IPS-NIHi7 (cell line): ENCODE measurements at regions not wholly inside any gene's neighbourhood (a gene's known extent, or its start where the extent isn't known, plus 50 kb on each side); places are given as distances from the start of the nearest gene placed in this dataset.

Source experiments
- DNase-seq: peaks from one replicate; pipeline ENCODE4 v3.0.0; 2012; ENCODE audit warnings: mixed read lengths; ENCODE audit errors: extremely low spot score

DNA sequence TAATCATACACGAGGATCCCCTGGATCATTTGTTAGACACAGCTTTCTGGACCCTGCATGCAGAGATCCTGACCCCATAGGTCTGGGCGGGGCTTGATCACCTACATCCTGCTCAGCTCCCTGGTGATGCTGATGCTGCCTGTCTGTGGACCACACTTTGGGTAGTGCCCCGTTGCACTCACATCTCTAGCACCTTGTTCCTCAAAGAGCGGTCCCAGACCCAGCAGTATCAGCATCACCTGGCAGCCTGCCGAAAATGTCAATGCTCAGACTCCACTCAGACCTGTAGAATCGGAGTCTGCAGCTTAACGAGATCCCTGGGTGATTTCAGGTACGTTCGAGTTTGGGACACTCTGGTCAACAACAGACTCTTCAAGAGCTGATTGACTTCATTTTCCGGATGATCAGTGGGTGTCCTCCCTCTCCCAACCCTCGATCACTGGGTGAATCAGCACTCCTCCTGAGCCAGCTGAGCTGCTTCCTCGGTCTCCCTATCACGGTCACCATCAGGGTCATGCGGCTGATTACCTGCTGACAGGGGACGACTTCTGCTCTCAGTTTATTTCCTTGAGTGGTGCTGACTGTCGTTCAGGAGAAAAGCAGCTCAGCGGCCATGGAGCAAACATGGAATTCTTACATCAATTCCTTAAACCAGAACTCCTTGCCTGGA lies 150.6 kb upstream of the RAB12 start:
- DNase-seq, result no peak

DNA sequence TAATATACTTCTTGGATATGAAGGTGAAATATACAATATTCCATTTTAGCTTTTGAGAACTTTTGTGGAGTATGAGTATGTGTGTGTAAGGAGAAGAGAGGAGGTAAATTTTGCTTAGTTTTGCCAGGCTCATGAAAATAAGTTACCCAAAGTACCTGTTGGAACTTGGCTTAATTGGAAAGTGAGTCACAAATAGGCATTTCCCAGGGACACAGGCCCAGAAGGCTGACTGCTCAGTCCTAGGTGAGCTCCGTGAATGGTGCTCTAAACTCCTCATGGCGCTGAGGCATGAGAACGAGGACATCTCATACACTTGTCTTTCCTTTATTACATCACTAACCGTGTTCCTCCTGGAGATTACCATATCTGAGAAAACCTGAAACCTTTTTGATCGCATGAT lies 148.5 kb upstream of the RAB12 start:
- DNase-seq, result no peak

DNA sequence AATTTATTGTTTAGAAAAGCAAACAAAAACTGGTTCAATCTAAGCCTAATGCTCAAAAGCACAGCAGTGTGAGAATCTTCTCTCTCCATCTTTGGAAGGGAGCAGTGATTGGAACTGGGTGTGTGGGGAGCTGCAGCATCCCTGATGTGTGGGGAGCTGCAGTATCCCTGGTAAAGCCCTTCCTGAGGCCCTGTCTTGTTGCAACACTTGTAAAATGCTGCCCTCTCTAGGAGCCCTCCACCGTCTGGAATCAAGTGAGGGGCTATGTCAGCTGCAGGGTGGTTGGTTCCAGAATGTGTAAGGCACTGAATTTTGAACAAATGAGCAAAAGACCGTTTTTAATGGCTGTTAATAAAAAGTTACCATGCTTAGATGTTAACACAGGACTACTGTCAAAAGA lies 147.7 kb upstream of the RAB12 start:
- DNase-seq, result no peak

DNA sequence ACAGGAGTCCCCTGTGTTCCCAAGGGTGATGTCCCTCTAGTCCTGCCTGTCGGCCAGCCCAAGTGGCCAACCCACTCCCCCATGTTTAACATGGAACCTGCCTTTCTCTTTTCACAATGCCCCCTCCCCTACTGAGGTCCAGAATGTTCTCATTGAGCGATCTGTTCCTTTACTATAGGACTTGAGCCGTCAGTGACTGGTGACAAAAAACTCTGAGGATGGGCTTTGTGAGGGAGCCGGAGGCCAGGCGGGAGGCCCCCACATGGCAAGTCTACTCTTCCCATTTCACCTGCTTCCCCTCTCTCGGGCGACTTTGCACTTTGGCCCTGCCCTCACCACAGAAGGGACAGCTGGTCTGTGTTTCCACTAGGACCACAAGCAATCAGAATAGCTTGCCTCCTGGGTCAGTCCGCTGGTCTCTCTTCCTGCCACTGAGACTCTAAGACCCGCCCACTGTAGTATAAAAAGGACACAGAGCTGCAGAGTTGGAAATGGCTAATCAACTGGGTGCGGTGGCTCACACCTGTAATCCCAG lies 146.5 kb upstream of the RAB12 start:
- no peak for DNase-seq

DNA sequence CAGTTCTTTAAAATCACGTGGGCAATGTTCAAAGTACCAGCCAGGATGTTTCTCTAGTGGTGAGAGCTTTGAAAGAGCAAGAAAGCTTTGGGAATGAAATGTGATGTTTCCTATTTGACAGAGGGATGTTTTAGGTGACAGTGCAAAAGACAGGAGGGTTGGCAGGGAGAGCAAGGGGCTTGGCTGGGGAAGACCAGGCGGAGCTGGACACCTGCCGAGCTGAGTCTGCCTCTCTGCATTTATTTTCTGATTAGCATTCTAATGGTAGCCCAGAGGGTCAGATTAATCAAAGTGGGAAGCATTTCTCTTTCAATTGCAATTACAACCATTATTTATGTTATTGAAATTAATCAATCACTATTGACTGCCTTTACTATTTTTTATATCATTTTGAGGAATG lies 145.4 kb upstream of the RAB12 start:
- DNase-seq, result no peak

DNA sequence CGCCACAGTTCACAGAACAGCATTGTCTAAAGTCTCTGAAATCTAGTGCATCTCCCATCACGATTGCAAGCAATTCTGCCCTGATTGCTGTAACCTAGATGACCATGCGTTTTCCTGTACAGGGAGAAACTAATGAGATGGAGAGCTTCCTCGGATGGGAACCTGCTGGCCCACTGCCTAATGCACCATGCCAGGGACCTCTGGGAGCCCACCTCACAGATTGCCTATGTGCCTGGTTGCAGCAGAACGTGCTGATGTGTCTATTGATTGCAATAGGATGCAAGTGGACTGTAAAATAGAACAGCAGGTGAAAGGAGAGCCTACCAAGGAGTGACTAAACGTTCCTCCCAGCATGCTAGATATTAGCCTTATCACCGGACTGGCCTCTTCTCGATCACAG lies 141.0 kb upstream of the RAB12 start:
- no peak for DNase-seq

DNA sequence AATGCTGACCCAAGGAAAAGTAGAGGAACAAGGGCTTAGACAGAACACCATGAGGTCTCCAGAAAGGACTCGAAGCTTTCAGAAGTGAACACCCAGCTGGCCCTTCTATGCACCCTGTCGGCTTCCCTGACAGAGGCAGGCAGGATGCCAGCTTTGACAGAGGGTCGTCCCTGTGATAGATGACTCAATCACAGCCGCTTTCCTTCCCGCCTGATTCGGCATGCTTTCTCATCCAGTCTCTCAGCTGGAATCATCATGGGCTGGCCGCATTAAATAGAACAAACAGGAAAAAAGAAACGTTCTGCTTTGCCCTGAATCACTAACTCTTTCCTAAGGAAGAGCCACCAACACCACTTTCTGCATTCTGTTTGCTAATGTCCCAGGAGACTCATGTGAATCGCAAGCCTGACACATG lies 140.3 kb upstream of the RAB12 start:
- no peak for DNase-seq

DNA sequence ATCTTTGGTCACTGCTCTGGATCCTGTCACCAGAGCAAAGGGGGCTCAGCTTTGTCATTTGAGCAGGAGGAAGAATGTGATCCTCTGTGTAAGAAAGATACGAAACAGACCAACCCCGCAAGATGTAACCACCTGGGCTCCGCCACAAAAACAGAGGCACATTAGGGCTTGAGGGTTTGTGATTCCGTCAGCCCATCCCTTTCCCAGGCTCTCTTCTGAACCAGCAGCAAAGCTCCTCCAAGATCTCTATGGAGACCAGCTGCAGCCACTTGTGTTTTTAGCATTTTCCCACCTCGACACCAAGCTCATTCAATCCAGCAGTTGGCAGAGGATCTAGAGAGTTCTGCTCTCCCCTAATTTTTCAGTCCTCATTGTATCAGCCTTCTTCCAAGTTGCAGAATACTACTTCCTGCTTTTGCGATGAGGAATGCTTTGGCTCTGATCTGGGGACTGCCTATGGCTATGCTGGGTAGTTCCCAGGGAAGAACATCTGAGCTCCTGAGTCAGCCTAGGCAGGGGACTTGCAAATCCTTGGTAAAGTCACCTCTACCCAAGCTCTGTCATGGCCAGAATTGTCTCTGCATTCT lies 139.6 kb upstream of the RAB12 start:
- no peak for DNase-seq

DNA sequence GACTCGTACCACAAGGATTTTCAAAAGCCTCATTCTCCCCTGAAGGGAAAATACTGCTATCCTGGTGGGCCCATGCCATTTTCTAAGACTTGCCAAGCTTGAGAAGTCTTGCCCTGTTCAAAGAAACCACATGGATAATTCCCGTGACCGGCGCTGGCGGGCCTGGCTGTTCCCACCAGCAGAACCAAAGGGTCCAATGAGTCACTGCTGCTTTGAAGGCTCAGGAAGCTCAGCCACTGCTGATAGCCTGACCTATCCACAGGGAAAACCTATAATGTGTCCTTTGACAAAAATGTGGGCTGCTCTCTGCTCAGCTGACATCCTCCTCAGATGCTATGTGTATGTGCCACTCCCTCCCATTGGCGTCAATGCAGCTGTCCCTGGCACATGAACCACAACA lies 137.9 kb upstream of the RAB12 start:
- no peak for DNase-seq

DNA sequence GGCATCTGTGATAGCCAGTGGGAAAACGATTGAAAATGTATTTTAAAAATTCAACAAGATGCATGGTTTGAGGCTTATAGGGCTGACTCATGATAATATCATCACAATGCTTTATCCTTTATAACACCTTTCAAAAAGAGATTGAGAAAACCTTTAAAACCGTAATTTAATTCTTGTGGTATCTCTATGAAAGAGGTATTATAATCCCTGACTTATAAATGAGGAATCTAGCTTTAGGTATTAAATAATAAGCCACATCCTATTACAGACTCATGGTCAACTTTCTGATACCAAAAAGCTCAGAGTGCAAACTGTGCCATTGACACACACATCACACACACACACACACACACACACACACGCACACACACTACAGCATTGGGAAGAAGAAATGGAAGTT lies 134.6 kb upstream of the RAB12 start:
- DNase-seq, result no peak

DNA sequence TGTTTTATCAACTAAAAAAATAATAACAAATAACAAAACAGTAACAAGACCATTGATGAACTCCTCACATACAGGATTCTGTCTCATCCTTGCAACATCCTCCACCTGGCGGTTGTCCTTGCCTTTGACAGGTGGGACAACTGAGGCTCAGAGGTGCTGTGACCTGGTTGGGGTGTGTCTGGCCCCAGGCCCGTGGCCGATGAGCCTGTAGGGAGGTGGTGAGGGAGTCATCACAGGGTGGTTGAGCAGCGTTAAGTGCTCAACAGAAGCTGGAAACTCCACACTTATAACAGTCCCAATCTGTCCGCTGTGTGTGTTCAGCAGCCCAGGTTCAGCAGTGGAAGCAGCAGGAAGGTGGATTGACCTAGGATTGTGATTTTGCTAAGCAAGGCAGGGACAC lies 131.6 kb upstream of the RAB12 start:
- DNase-seq, result no peak

DNA sequence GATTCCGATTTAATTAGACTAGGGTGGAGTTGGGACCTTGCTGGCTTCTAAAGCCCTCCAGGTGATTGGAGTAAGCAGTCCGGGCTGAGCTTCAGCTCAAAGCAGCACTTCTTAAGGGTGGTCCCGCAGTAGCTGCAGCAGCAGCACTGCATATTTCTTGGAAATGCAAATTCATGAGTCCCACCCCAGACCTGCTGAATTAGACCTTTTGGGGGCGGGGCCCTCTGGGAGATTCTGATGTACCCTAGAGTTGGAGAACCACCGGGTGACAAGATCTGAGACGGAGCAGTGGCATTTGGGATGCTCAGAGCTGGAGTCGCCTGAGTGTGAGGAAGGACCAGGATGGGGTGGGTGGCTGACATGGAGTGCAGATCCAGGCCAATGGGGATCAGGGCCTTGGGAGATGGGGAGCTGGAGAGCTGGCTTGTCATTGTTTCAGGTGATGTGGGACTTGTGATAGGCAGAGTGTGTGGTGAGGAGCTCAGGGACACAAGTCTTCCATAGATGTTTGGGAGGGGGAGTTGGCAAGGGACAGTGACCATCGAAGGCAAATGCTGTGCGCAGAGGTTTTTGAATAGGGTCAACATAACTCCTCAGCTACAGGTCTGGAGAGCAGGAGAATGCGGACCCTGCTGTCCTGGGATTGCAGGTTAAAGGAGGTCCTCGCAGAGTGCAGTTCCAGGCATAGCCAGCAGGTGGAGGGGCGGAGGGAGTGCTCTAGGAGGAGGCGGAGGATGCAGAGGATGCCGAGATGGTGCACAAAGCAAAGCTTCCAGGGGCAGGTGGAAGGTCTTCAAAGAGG lies 130.9 kb upstream of the RAB12 start:
- DNase-seq, result peak; percentile 96

DNA sequence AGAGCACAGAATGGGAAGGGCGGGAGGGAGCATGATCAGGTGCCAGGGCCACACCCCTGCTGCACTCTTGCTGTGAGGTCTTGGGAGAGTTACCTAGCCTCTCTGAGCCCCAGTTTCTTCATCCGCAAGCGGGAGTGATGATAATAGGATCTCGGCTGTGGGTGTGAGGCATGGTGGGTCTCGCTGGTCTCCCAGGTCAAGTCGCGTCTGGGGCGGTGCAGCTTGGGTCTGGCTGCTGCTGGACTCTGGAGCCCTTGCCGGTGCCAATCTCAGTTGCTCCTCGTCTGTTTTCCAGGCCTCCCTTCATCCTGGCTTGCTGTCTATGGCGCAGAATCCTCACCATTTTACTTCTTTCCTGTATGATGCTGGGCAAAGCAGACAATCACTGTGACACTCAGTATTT lies 130.3 kb upstream of the RAB12 start:
- no peak for DNase-seq

DNA sequence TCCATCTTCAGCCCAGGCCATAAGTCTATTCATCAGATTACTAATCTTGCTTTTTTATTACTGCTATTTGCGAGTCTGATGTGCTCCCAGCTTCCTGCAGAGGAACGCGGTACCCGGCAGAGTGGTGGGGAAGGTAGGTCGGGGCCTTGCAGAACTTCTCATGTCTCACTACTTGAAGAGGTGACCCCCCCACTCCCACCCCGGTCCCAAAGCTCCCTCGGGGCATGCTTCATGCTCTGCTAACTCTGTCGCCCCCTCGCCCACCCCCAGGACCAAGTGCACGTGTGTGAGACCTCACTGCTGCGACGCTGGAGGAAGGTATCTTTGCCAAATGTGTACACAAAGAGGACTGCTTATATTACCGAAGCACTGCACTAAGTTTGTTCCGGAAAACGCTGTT lies 129.4 kb upstream of the RAB12 start:
- DNase-seq, result no peak

DNA sequence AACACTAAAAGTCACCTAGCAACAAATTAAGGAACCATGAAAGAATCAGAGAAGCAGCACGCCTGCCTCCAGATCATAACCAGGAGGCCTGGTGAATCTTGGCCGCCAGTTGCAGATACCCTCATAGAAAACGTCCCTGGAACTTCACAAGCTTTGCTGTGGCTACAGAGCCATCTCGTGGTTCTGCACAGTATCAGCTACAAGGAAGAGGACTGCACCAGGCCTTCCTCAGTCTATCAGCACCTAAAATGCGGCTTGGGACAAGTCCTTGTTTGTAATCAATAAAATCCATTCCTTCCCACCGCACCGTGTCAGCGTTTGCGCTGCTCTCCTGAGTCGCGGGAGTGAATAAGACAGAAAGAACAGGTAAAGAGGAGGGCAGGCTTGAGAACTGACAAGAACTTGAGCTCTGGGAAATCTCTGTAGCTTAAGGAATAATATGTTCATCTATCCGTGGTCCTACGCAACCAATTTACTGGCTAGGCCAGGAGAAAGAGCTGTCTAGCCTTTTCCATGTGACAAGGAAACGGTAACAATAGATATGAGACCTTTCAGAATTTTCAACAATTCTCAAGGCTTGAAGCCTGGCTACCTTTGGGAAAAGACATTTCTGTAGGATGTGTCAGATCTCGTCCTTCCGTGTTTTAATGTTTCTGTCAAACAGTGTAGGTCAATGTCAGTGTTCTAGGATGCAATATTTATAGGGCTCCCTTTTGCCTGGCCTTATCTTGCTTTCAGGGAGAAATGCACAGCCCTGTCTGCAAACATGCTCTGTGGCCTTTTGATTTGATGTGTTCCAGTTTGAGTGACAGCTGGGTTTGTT lies 128.5 kb upstream of the RAB12 start:
- DNase-seq, result peak; percentile 62

DNA sequence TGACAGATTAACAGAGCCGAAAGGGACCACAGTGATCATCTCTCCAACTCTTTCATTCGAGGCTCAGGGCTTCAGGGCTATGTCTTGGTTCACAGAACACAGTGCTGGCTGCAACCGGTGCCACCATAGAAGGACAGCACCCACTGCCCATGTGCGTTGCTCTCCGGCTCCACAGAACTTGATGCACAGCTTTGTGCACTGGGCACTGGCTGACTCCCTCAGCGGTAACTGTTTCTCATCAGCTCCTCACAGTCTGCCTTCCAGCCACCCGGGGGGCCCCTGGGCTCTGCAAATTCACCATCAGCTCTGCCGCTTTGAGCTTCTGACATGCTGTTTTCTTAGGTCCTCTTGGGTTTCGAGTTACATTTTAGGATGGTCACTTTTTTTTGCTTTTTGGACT lies 124.3 kb upstream of the RAB12 start:
- DNase-seq, result no peak

DNA sequence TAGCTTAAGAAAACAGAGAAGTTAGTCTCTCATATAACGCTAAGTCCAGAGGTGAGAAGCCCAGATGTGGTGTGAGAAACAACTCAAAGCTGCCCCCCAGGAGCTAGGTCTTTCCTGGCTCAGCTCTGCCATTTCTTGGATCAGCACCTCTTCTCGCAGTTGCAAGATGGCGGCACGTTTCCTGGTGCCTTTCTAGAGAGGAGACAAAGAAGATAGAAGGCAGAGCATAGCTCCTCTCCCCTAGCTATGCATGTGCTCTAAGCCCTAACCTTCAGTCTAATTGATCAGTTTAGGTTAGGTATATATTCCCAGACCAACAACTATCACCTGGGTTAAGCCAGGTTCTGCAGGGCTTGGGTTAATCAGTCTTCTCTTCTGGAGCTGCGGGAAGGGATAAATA lies 119.5 kb upstream of the RAB12 start:
- no peak for DNase-seq

DNA sequence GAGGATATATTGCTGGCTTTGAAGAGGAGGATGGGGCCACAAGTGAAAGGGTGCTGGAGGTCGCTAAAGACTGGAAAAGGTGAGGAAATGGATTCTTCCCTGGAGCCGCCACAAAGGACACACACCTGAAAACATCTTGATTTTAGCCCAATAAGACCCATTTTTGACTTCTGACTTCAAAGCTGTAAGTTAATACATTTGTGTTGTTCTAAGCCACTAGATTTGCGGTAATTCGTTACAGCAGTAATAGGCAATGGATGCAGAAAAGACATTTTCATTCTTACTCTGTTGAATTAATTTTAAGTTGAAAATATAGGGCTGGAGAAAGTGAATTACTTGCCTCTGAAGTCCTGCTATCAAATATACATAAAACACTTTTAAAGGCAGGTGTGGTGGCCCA lies 117.7 kb upstream of the RAB12 start:
- no peak for DNase-seq

DNA sequence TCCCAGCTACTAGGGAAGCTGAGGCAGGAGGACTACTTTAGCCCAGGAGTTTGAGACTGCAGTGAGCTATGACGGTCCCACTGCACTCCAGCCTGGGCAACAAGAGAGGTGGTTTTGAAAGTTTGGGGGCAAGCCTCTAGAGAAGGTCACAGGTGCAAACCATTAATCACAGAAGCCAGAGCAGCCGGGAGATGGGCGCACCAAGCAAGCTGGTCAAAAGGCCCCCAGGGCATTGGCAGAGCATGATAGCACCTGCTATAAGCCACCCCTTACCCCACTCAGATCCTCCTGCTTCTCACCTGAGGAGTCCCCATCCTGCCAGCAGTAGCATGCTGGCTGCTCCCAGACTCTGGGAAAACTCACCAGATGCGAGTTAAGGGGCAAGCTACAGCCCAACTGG lies 116.1 kb upstream of the RAB12 start:
- no peak for DNase-seq

DNA sequence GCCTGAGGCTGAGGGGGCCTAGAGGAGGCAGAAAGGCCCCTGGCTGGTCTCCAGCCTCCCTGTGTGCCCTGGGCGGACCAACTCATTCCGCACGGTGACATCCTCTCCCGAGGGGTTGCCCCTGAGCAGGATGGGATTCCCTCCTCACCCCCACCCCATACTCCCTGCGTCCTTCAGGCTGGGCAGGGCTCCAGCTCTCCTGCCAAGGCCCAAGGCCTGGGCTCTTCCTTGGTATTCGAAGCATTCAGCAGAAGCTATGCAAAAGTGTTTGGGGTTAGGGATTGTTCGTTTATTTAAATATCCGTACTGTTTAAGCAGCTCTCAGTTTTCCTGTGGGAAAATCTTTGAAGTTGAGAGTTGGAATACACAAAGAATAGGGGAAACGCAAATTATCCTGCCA lies 113.1 kb upstream of the RAB12 start:
- no peak for DNase-seq

DNA sequence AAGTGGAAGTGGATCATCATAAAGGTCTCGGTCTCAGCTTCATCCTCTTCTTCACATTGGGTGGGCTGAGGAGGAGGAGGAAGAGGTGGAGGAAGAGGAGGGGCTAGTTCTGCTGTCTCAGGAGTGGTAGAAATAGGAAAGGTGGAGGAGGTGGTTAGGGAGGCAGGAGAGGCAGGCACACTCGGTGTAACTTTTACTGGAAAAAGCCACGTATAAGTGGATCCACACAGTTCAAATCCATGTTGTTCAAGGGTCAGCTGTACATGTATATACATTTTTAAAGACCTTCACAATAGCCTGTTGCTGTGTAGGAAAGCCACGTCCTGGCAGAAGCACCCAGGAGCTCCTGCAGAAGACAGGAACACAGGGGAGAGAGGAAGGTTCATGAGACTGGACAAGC lies 110.3 kb upstream of the RAB12 start:
- no peak for DNase-seq
